ENCODE measurements at regions not wholly inside any gene's neighbourhood (a gene's known extent, or its start where the extent isn't known, plus 50 kb on each side); places are given as distances from the start of the nearest gene placed in this dataset.

- no peak overlapping the region for H3K27ac ChIP-seq
- no peak for DNase-seq
- H3K4me1 ChIP-seq (ENCODE audit: insufficient read depth), result no peaks in the 10 kb centered on the region
- no peak overlapping the region for H3K4me3 ChIP-seq
- no peaks in the 10 kb centered on the region for H3K9me3 ChIP-seq
- intact Hi-C loops (cut with DNase I), result no loop called here
- no peaks in the 10 kb centered on the region for H3K36me3 ChIP-seq
- no peaks in the 10 kb centered on the region for H3K27me3 ChIP-seq
- TF ChIP-seq POLR2A (IDR thresholded peaks at IDR 0.05) (no peak), CTCF (IDR thresholded peaks at IDR 0.05) (no peak), EP300 (IDR thresholded peaks at IDR 0.05) (no peak)
- WGBS, 3 donors, result 63 to 79% (median 75%) methylated on average over 2 of the region's 2 CpGs
Observed at GRCh38 chr22:22384668-22385244, 123.8 kb downstream of the ZNF280B start.

- H3K4me3 ChIP-seq, result no peak overlapping the region
- no peak for DNase-seq
- H3K27me3 ChIP-seq, result no peaks in the 10 kb centered on the region
- TF ChIP-seq EP300 (IDR thresholded peaks at IDR 0.05), result no peak
- no peak for TF ChIP-seq POLR2A (IDR thresholded peaks at IDR 0.05)
- no peak for TF ChIP-seq CTCF (IDR thresholded peaks at IDR 0.05)
- no peak overlapping the region for H3K27ac ChIP-seq
- H3K9me3 ChIP-seq, result no peaks in the 10 kb centered on the region
- H3K4me1 ChIP-seq (ENCODE audit: insufficient read depth), result no peaks in the 10 kb centered on the region
- WGBS, 3 donors, result 45 to 59% (median 58%) methylated on average over 10 of the region's 10 CpGs
- intact Hi-C loops (cut with DNase I), result no loop called here
- no peaks in the 10 kb centered on the region for H3K36me3 ChIP-seq
Observed at GRCh38 chr22:22386602-22387385, 121.7 kb downstream of the ZNF280B start.

- DNase-seq, result no peak
- no peaks in the 10 kb centered on the region for H3K4me1 ChIP-seq (ENCODE audit: insufficient read depth)
- H3K36me3 ChIP-seq, result no peaks in the 10 kb centered on the region
- H3K27ac ChIP-seq, result no peak overlapping the region
- intact Hi-C loops (cut with DNase I), result no loop called here
- no peak overlapping the region for H3K4me3 ChIP-seq
- 0 to 47% (median 0%) methylated on average over 1 of the region's 1 CpG for WGBS, 3 donors
- TF ChIP-seq CTCF (IDR thresholded peaks at IDR 0.05) (no peak), POLR2A (IDR thresholded peaks at IDR 0.05) (no peak), EP300 (IDR thresholded peaks at IDR 0.05) (no peak)
- H3K27me3 ChIP-seq, result no peaks in the 10 kb centered on the region
- H3K9me3 ChIP-seq, result no peaks in the 10 kb centered on the region
Observed at GRCh38 chr22:22387386-22387736, 121.2 kb downstream of the ZNF280B start.

GRCh38 chr22:22388090-22388489 is 120.5 kb downstream of the ZNF280B start:
- H3K27ac ChIP-seq, result no peak overlapping the region
- intact Hi-C loops (cut with DNase I), result no loop called here
- no peaks in the 10 kb centered on the region for H3K36me3 ChIP-seq
- no peaks in the 10 kb centered on the region for H3K9me3 ChIP-seq
- no peak overlapping the region for H3K4me3 ChIP-seq
- 55 to 63% (median 59%) methylated on average over 5 of the region's 5 CpGs for WGBS, 3 donors
- DNase-seq, result no peak
- TF ChIP-seq EP300 (IDR thresholded peaks at IDR 0.05), result no peak
- TF ChIP-seq CTCF (IDR thresholded peaks at IDR 0.05), result no peak
- TF ChIP-seq POLR2A (IDR thresholded peaks at IDR 0.05), result no peak
- H3K27me3 ChIP-seq, result no peaks in the 10 kb centered on the region
- H3K4me1 ChIP-seq (ENCODE audit: insufficient read depth), result no peaks in the 10 kb centered on the region

All from ovary (tissue), 7 donors.